ENCODE measurements at regions not wholly inside any gene's neighbourhood (a gene's known extent, or its start where the extent isn't known, plus 50 kb on each side); places are given as distances from the start of the nearest gene placed in this dataset.
"Not testable (repeated sequence)": the region's sequence is repeated elsewhere in the genome, so short reads cannot be mapped to it uniquely, and the experiment has no call there.

- DNase-seq (ENCODE audit: insufficient read length, low spot score) (no peak), FAIRE-seq (no peak)
Measured at GRCh38 chr2:147615726-147616125, 229.1 kb upstream of the ACVR2A start.

- DNase-seq (ENCODE audit: insufficient read length, low spot score) (no peak), FAIRE-seq (no peak)
Measured at GRCh38 chr2:147614979-147615470, 229.8 kb upstream of the ACVR2A start.

- no peak for DNase-seq (ENCODE audit: insufficient read length, low spot score)
- no peak for FAIRE-seq
Measured at GRCh38 chr2:147614471-147614870, 230.4 kb upstream of the ACVR2A start.

GRCh38 chr2:147610496-147611040, 234.3 kb upstream of the ACVR2A start:
- FAIRE-seq = no peak
- no peak for DNase-seq (ENCODE audit: insufficient read length, low spot score)

GRCh38 chr2:147609301-147609700, 235.5 kb upstream of the ACVR2A start:
- FAIRE-seq = no peak

GRCh38 chr2:147607379-147607778, 237.4 kb upstream of the ACVR2A start:
- no peak for FAIRE-seq

More at GRCh38 chr2:147609301-147609700, 235.5 kb upstream of the ACVR2A start:
- DNase-seq (ENCODE audit: insufficient read length, low spot score) = no peak

GRCh38 chr2:147603876-147604275, 241.0 kb upstream of the ACVR2A start:
- FAIRE-seq (no peak), DNase-seq (ENCODE audit: insufficient read length, low spot score) (no peak)

More at GRCh38 chr2:147607379-147607778, 237.4 kb upstream of the ACVR2A start:
- DNase-seq (ENCODE audit: insufficient read length, low spot score) = no peak

- FAIRE-seq = no peak
- no peak for DNase-seq (ENCODE audit: insufficient read length, low spot score)
Measured at GRCh38 chr2:147603447-147603846, 241.4 kb upstream of the ACVR2A start.

GRCh38 chr2:147600646-147601045, 244.2 kb upstream of the ACVR2A start:
- FAIRE-seq (no peak), DNase-seq (ENCODE audit: insufficient read length, low spot score) (no peak)

- FAIRE-seq (no peak), DNase-seq (ENCODE audit: insufficient read length, low spot score) (no peak)
Measured at GRCh38 chr2:147600223-147600622, 244.6 kb upstream of the ACVR2A start.

GRCh38 chr2:147595200-147595599, 249.6 kb upstream of the ACVR2A start:
- DNase-seq (ENCODE audit: insufficient read length, low spot score) = no peak
- FAIRE-seq = no peak

GRCh38 chr2:147594038-147594437, 250.8 kb upstream of the ACVR2A start:
- FAIRE-seq = no peak
- no peak for DNase-seq (ENCODE audit: insufficient read length, low spot score)

- not testable (repeated sequence) for DNase-seq (ENCODE audit: insufficient read length, low spot score); FAIRE-seq
Measured at GRCh38 chr2:147592784-147593183, 252.0 kb upstream of the ACVR2A start.

- DNase-seq (ENCODE audit: insufficient read length, low spot score) (no peak), FAIRE-seq (no peak)
Measured at GRCh38 chr2:147589127-147589526, 255.7 kb upstream of the ACVR2A start.

- no peak for FAIRE-seq
- DNase-seq (ENCODE audit: insufficient read length, low spot score) = peak; percentile 18
Measured at GRCh38 chr2:147588191-147588590, 256.6 kb upstream of the ACVR2A start.

GRCh38 chr2:147578529-147578928, 266.3 kb upstream of the ACVR2A start:
- DNase-seq (ENCODE audit: insufficient read length, low spot score) (no peak), FAIRE-seq (no peak)

- DNase-seq (ENCODE audit: insufficient read length, low spot score) (no peak), FAIRE-seq (no peak)
Measured at GRCh38 chr2:147577998-147578380, 266.8 kb upstream of the ACVR2A start.

- no peak for FAIRE-seq
- no peak for DNase-seq (ENCODE audit: insufficient read length, low spot score)
Measured at GRCh38 chr2:147577323-147577997, 267.4 kb upstream of the ACVR2A start.

- FAIRE-seq (no peak), DNase-seq (ENCODE audit: insufficient read length, low spot score) (no peak)
Measured at GRCh38 chr2:147575106-147575505, 269.7 kb upstream of the ACVR2A start.

- no peak for FAIRE-seq
- DNase-seq (ENCODE audit: insufficient read length, low spot score) = no peak
Measured at GRCh38 chr2:147572622-147573021, 272.2 kb upstream of the ACVR2A start.

GRCh38 chr2:147569426-147569825, 275.4 kb upstream of the ACVR2A start:
- DNase-seq (ENCODE audit: insufficient read length, low spot score) = no peak
- FAIRE-seq = no peak

GRCh38 chr2:147568109-147568508, 276.7 kb upstream of the ACVR2A start:
- FAIRE-seq (no peak), DNase-seq (ENCODE audit: insufficient read length, low spot score) (no peak)

Measured in HTR-8/SVneo (cell line).